HuH-7.5 (cell line): ENCODE measurements at regions not wholly inside any gene's neighbourhood (a gene's known extent, or its start where the extent isn't known, plus 50 kb on each side); places are given as distances from the start of the nearest gene placed in this dataset.
"Not testable (repeated sequence)": the region's sequence is repeated elsewhere in the genome, so short reads cannot be mapped to it uniquely, and the experiment has no call there.

Source experiments
- DNase-seq: peaks from one replicate; pipeline ENCODE4 v3.0.0; 2011; ENCODE audit warnings: low spot score

GRCh38 chr2:16363581-16363980 is 302.1 kb downstream of the CYRIA start:
- DNase-seq: no peak

- no peak for DNase-seq
These were observed 303.0 kb downstream of the CYRIA start for GRCh38 chr2:16362611-16363010.

GRCh38 chr2:16361261-16361995 is 304.2 kb downstream of the CYRIA start:
- DNase-seq: no peak

GRCh38 chr2:16359961-16360360 is 305.7 kb downstream of the CYRIA start:
- no peak for DNase-seq

GRCh38 chr2:16357188-16357587 is 308.4 kb downstream of the CYRIA start:
- no peak for DNase-seq

GRCh38 chr2:16351541-16351940 is 314.1 kb downstream of the CYRIA start:
- DNase-seq: no peak

GRCh38 chr2:16351137-16351536 is 314.5 kb downstream of the CYRIA start:
- DNase-seq: no peak

- no peak for DNase-seq
These were observed 315.4 kb downstream of the CYRIA start for GRCh38 chr2:16350211-16350610.

- no peak for DNase-seq
These were observed 315.8 kb downstream of the CYRIA start for GRCh38 chr2:16349811-16350210.

GRCh38 chr2:16348821-16349515 is 316.7 kb downstream of the CYRIA start:
- no peak for DNase-seq

GRCh38 chr2:16346671-16347070 is 319.0 kb downstream of the CYRIA start:
- DNase-seq: no peak

- not testable (repeated sequence) for DNase-seq
These were observed 320.4 kb downstream of the CYRIA start for GRCh38 chr2:16345231-16345630.

- DNase-seq: no peak
These were observed 326.4 kb downstream of the CYRIA start for GRCh38 chr2:16339206-16339605.

GRCh38 chr2:16338026-16338425 is 327.6 kb downstream of the CYRIA start:
- DNase-seq: no peak

GRCh38 chr2:16336916-16337315 is 328.7 kb downstream of the CYRIA start:
- no peak for DNase-seq

- no peak for DNase-seq
These were observed 329.1 kb downstream of the CYRIA start for GRCh38 chr2:16336491-16336890.

- DNase-seq: no peak
These were observed 329.7 kb downstream of the CYRIA start for GRCh38 chr2:16335947-16336346.

GRCh38 chr2:16335604-16335930 is 330.1 kb downstream of the CYRIA start:
- no peak for DNase-seq

GRCh38 chr2:16334886-16335603 is 330.6 kb downstream of the CYRIA start:
- no peak for DNase-seq

- DNase-seq: no peak
These were observed 331.3 kb downstream of the CYRIA start for GRCh38 chr2:16334366-16334765.

- no peak for DNase-seq
These were observed 332.0 kb downstream of the CYRIA start for GRCh38 chr2:16333681-16334080.

- DNase-seq: no peak
These were observed 332.7 kb downstream of the CYRIA start for GRCh38 chr2:16332681-16333557.
